ENCODE measurements at regions not wholly inside any gene's neighbourhood (a gene's known extent, or its start where the extent isn't known, plus 50 kb on each side); places are given as distances from the start of the nearest gene placed in this dataset.

DNA sequence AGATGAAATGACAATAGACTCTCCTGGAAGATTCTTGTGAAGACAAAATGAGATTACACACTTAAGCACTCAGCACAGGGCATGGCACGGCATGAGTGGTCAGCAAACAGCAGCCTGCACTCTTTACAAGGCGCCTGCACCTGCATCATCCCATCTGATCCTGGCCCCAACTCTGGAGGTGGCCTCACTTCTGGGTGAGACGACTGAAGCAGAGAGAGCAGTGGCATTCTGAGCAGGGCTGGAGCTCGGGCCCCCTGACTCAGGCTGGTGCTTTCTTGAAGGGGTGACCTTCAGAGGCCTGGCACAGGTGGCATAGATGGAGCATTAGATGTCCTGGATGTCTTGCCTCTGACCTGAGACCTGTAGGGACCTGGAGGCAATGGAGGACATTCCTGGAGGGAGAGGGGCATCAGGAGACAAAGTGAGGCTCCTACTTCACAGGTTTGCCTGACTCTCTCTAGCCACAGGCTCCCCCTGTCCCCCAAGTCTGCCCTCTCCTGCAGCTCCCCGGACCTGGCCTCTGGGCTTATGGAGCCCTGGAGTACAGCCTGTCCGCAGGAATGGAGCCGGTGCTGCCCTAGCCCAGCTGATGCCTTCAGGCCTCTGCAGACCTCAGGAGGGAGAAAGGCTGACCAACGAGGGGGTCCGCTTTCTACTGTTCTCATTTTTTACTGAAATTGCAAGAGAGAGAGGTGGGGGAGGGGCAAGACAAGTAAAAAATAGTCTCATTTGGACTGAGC, 65.5 kb upstream of the THY1 start:
- TF ChIP-seq, protein P1, sequence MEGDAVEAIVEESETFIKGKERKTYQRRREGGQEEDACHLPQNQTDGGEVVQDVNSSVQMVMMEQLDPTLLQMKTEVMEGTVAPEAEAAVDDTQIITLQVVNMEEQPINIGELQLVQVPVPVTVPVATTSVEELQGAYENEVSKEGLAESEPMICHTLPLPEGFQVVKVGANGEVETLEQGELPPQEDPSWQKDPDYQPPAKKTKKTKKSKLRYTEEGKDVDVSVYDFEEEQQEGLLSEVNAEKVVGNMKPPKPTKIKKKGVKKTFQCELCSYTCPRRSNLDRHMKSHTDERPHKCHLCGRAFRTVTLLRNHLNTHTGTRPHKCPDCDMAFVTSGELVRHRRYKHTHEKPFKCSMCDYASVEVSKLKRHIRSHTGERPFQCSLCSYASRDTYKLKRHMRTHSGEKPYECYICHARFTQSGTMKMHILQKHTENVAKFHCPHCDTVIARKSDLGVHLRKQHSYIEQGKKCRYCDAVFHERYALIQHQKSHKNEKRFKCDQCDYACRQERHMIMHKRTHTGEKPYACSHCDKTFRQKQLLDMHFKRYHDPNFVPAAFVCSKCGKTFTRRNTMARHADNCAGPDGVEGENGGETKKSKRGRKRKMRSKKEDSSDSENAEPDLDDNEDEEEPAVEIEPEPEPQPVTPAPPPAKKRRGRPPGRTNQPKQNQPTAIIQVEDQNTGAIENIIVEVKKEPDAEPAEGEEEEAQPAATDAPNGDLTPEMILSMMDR (IDR thresholded peaks at IDR 0.05) = no peak
- no peak for TF ChIP-seq POLR2AphosphoS5 (IDR thresholded peaks at IDR 0.05)
- no peak for TF ChIP-seq POLR2A (IDR thresholded peaks at IDR 0.05; ENCODE audit: low read depth)
